C4-2B (cell line): ENCODE measurements at regions not wholly inside any gene's neighbourhood (a gene's known extent, or its start where the extent isn't known, plus 50 kb on each side); places are given as distances from the start of the nearest gene placed in this dataset.

Source experiments
- CTCF ChIP-seq: fragments of 450-650 bp; conservative IDR thresholded peaks from 2 replicates; pipeline ENCODE4 v1.5.1; 2017; ENCODE audit warnings: mild to moderate bottlenecking
- ZFX ChIP-seq: fragments of 450-650 bp; IDR thresholded peaks from 2 replicates; pipeline ENCODE4 v1.6.1; 2017

GRCh38 chr4:126238013-126238412, 923.3 kb downstream of the FAT4 start:
- TF ChIP-seq CTCF (no peak), ZFX (no peak)
